IMR-90 (cell line): ENCODE measurements at regions not wholly inside any gene's neighbourhood (a gene's known extent, or its start where the extent isn't known, plus 50 kb on each side); places are given as distances from the start of the nearest gene placed in this dataset.

ENCODE experiments used
- ATAC-seq: fragments of 200-7000 bp; cut with Tn5 transposase; 2 replicates; pipeline ENCODE4 v1.9.1; 2020; ENCODE audit warnings: low read depth, mild to moderate bottlenecking, moderate library complexity
- BruUV-seq: library from RNA; stranded (reverse); fragments of 400-500 nt; replicated peaks from 2 replicates; lab custom pipeline; 2021; lab: Mats Ljungman, UMichigan
- CTCF ChIA-PET: fragments of 300-600 bp; formaldehyde crosslinking; extraction: SDS; loops from one replicate; lab custom pipeline; 2021; ENCODE audit warnings: antibody characterized with exemption; lab: Yijun Ruan, JAX
- POLR2A ChIA-PET: fragments of 300-600 bp; sonication (Branson Sonifier 250); formaldehyde crosslinking; loops from one replicate; lab custom pipeline; 2022; ENCODE audit warnings: antibody characterized with exemption; ENCODE audit not compliant: unreplicated experiment; lab: Charles Lee
- DNase-seq: peaks from one replicate; pipeline ENCODE4 v3.0.0; 2013
- H2AFZ ChIP-seq: replicated peaks from 2 replicates; pipeline ENCODE3; 2013; ENCODE audit warnings: low read length, mild to moderate bottlenecking; ENCODE audit not compliant: poor library complexity
- H2AK5ac ChIP-seq: 2 replicates; pipeline ENCODE4 v1.6.1; 2013; ENCODE audit warnings: low read depth, low read length, inconsistent platforms
- H2AK9ac ChIP-seq: replicated peaks from 2 replicates; pipeline ENCODE3; 2013; ENCODE audit warnings: mild to moderate bottlenecking, low read depth, low read length, moderate library complexity; ENCODE audit not compliant: poor library complexity
- H2BK120ac ChIP-seq: 2 replicates; pipeline ENCODE4 v1.6.1; 2013; ENCODE audit warnings: low read depth, low read length, inconsistent platforms
- H2BK15ac ChIP-seq: 3 replicates; pipeline ENCODE4 v1.6.1; 2013; ENCODE audit warnings: low read depth, low read length, inconsistent platforms
- H2BK20ac ChIP-seq: 2 replicates; pipeline ENCODE4 v1.6.1; 2013; ENCODE audit warnings: low read depth, mild to moderate bottlenecking, inconsistent platforms, low read length, moderate library complexity
- H2BK5ac ChIP-seq: 2 replicates; pipeline ENCODE4 v1.6.1; 2013; ENCODE audit warnings: mild to moderate bottlenecking, low read depth, low read length, inconsistent platforms; ENCODE audit not compliant: poor library complexity, severe bottlenecking
- H3K14ac ChIP-seq: replicated peaks from 2 replicates; pipeline ENCODE4 v1.6.1; 2013; ENCODE audit warnings: low read depth, low read length, inconsistent platforms
- H3K18ac ChIP-seq: 2 replicates; pipeline ENCODE4 v1.6.1; 2013; ENCODE audit warnings: low read depth, low read length, control low read depth
- H3K23ac ChIP-seq: 2 replicates; pipeline ENCODE4 v1.6.1; 2013; ENCODE audit warnings: low read depth, low read length, inconsistent platforms
- H3K27ac ChIP-seq: 2 replicates; pipeline ENCODE4 v1.5.1; 2013; ENCODE audit warnings: mild to moderate bottlenecking, control low read depth, low read length; ENCODE audit not compliant: insufficient read depth
- H3K27me3 ChIP-seq: 2 replicates; pipeline ENCODE4 v1.6.1; 2013; ENCODE audit warnings: low read length; ENCODE audit not compliant: control insufficient read depth, insufficient read depth
- H3K36me3 ChIP-seq: 2 replicates; pipeline ENCODE4 v1.6.1; 2013; ENCODE audit warnings: low read length, mixed read lengths; ENCODE audit not compliant: control insufficient read depth, insufficient read depth
- H3K4ac ChIP-seq: 2 replicates; pipeline ENCODE4 v1.6.1; 2013; ENCODE audit warnings: low read depth, low read length, inconsistent platforms
- H3K4me1 ChIP-seq: 2 replicates; pipeline ENCODE4 v1.6.1; 2013; ENCODE audit warnings: low read length, mixed read lengths; ENCODE audit not compliant: control insufficient read depth, insufficient read depth
- H3K4me2 ChIP-seq: 2 replicates; pipeline ENCODE4 v1.6.1; 2013; ENCODE audit warnings: low read depth, mild to moderate bottlenecking, control low read depth, low read length, moderate library complexity
- H3K4me3 ChIP-seq: 2 replicates; pipeline ENCODE4 v1.5.1; 2013; ENCODE audit warnings: low read depth, mild to moderate bottlenecking, control low read depth, low read length, moderate library complexity; ENCODE audit not compliant: insufficient read depth
- H3K56ac ChIP-seq: 2 replicates; pipeline ENCODE4 v1.6.1; 2013; ENCODE audit warnings: low read length, inconsistent platforms; ENCODE audit not compliant: insufficient read depth; ENCODE audit errors: extremely low read depth
- H3K79me1 ChIP-seq, 2 experiments: 2 replicates each; pipeline ENCODE4 v1.6.1; 2013; ENCODE audit warnings: low read length in 2 of 2, inconsistent platforms in 1 of 2, low read depth in 1 of 2
- H3K9ac ChIP-seq: 2 replicates; pipeline ENCODE4 v1.6.1; 2013; ENCODE audit warnings: low read depth, low read length, control low read depth
- H3K9me1 ChIP-seq: 2 replicates; pipeline ENCODE4 v1.6.1; 2013; ENCODE audit warnings: low read length, inconsistent platforms; ENCODE audit not compliant: insufficient read depth
- H3K9me3 ChIP-seq: 2 replicates; pipeline ENCODE4 v1.6.1; 2013; ENCODE audit warnings: low read length; ENCODE audit not compliant: control insufficient read depth, insufficient read depth
- H4K20me1 ChIP-seq: 2 replicates; pipeline ENCODE4 v1.6.1; 2013; ENCODE audit warnings: low read length, inconsistent platforms; ENCODE audit not compliant: insufficient read depth
- H4K5ac ChIP-seq: 2 replicates; pipeline ENCODE4 v1.6.1; 2013; ENCODE audit warnings: mild to moderate bottlenecking, low read depth, low read length, control low read depth
- H4K8ac ChIP-seq, 2 experiments: 2 replicates each; pipeline ENCODE4 v1.6.1; 2013; ENCODE audit warnings: low read depth in 2 of 2, low read length in 2 of 2, control low read depth in 1 of 2, inconsistent platforms in 1 of 2
- H4K91ac ChIP-seq: 2 replicates; pipeline ENCODE4 v1.6.1; 2013; ENCODE audit warnings: low read depth, low read length, inconsistent platforms; ENCODE audit not compliant: insufficient read depth
- BHLHE40 ChIP-seq: fragments of 150-350 bp; IDR thresholded peaks from 2 replicates; pipeline ENCODE4 v1.6.1; 2016; ENCODE audit warnings: mild to moderate bottlenecking, low read depth, low read length
- CEBPB ChIP-seq: IDR thresholded peaks from 2 replicates; pipeline ENCODE4 v1.6.1; 2012; ENCODE audit warnings: low read depth, low read length, improper control_type of control experiment
- CHD1 ChIP-seq: IDR thresholded peaks from 2 replicates; pipeline ENCODE4 v1.6.1; 2012; ENCODE audit warnings: low read depth, low read length, improper control_type of control experiment
- FOS ChIP-seq: fragments of 150-350 bp; IDR thresholded peaks from 2 replicates; pipeline ENCODE4 v1.6.1; 2016; ENCODE audit warnings: low read depth, low read length
- MAFK ChIP-seq: IDR thresholded peaks from 2 replicates; pipeline ENCODE4 v1.6.1; 2012; ENCODE audit warnings: low read depth, low read length, improper control_type of control experiment
- MAZ ChIP-seq: IDR thresholded peaks from 2 replicates; pipeline ENCODE4 v1.6.1; 2012; ENCODE audit warnings: low read depth, mild to moderate bottlenecking, low read length, improper control_type of control experiment, moderate library complexity, borderline replicate concordance
- MXI1 ChIP-seq: IDR thresholded peaks from 2 replicates; pipeline ENCODE4 v1.6.1; 2012; ENCODE audit warnings: low read depth, mild to moderate bottlenecking, low read length, moderate library complexity, borderline replicate concordance
- NFE2L2 ChIP-seq: fragments of 150-350 bp; IDR thresholded peaks from 2 replicates; pipeline ENCODE4 v1.6.1; 2016; ENCODE audit warnings: low read depth, mild to moderate bottlenecking, low read length
- POLR2A ChIP-seq: IDR thresholded peaks from 2 replicates; pipeline ENCODE4 v1.6.1; 2012; ENCODE audit warnings: mild to moderate bottlenecking, low read depth, low read length
- RCOR1 ChIP-seq: IDR thresholded peaks from 2 replicates; pipeline ENCODE4 v1.6.1; 2012; ENCODE audit warnings: mild to moderate bottlenecking, low read length, improper control_type of control experiment; ENCODE audit not compliant: insufficient replicate concordance
- SMC3 ChIP-seq: fragments of 150-350 bp; IDR thresholded peaks from 2 replicates; pipeline ENCODE4 v1.6.1; 2016; ENCODE audit warnings: low read depth, mild to moderate bottlenecking, antibody characterized with exemption, low read length, moderate library complexity
- USF2 ChIP-seq: fragments of 150-350 bp; IDR thresholded peaks from 2 replicates; pipeline ENCODE4 v1.6.1; 2017; ENCODE audit warnings: mild to moderate bottlenecking, antibody characterized with exemption, low read length, low read depth
- WGBS, 2 experiments: methylation state at CpG; one replicate each; pipeline versions ENCODE4 v1.1.5 to v1.1.7; 2013; ENCODE audit warnings: missing lambda C conversion rate in 2 of 2; ENCODE audit not compliant: insufficient read length in 1 of 2; ENCODE audit errors: extremely low coverage in 2 of 2; 5-methylcytosine and 5-hydroxymethylcytosine counted together
- dilution Hi-C: fragments of 300-500 bp; cut with HindIII; formaldehyde crosslinking; loops from one replicate; pipeline ENCODE4 v1.14.3; 2018; ENCODE audit warnings: low sequenced_read_pairs; ENCODE audit not compliant: unreplicated experiment
- in situ Hi-C: fragments of 300-500 bp; cut with MboI; formaldehyde crosslinking; loops from 3 replicates; pipeline ENCODE4 v1.14.3; 2019; ENCODE audit warnings: low sequenced_read_pairs, inconsistent platforms, mixed read lengths
- intact Hi-C: fragments of 100-400 bp; cut with micrococcal nuclease; formaldehyde crosslinking; loops from 2 replicates; pipeline ENCODE4 v1.10.0; 2022
- TF ChIP-seq, protein P1 (sequence below): fragments of 150-350 bp; IDR thresholded peaks from 2 replicates; pipeline ENCODE4 v1.6.1; 2016; ENCODE audit warnings: low read depth, mild to moderate bottlenecking, low read length, moderate library complexity, borderline replicate concordance

GRCh38 chr1:30043731-30044408 lies 679.5 kb downstream of the MATN1 start:
- H3K56ac ChIP-seq: no peak overlapping the region
- ATAC-seq: no peak
- H2AFZ ChIP-seq: no peak overlapping the region
- no peaks in the 10 kb centered on the region for H3K4me1 ChIP-seq
- no peaks in the 10 kb centered on the region for H3K9me3 ChIP-seq
- no peak overlapping the region for H3K4ac ChIP-seq
- ChIA-PET CTCF (no interaction called here), POLR2A (no interaction called here)
- in situ Hi-C loops (no loop called here), dilution Hi-C loops (no loop called here), intact Hi-C loops (no loop called here)
- no peak overlapping the region for H3K18ac ChIP-seq
- H3K4me3 ChIP-seq: no peak overlapping the region
- no peak overlapping the region for H3K14ac ChIP-seq
- no peak overlapping the region for H2BK5ac ChIP-seq
- H3K27me3 ChIP-seq: no peaks in the 10 kb centered on the region; the same call in 1 of the 2 replicates
- no peak overlapping the region for H3K27ac ChIP-seq
- H3K36me3 ChIP-seq: no peaks in the 10 kb centered on the region
- H3K9ac ChIP-seq: no peak overlapping the region
- no peak overlapping the region for H2BK15ac ChIP-seq
- no peak overlapping the region for H4K91ac ChIP-seq
- no peak overlapping the region for H4K8ac ChIP-seq
- no peak overlapping the region for H2BK120ac ChIP-seq
- no peaks in the 10 kb centered on the region for H3K9me1 ChIP-seq
- no peak overlapping the region for H3K4me2 ChIP-seq
- H3K79me1 ChIP-seq: no peaks in the 10 kb centered on the region
- H4K5ac ChIP-seq: no peak overlapping the region
- no peak for TF ChIP-seq MAZ
- no peak for TF ChIP-seq CHD1
- TF ChIP-seq FOS: no peak
- no peak for TF ChIP-seq CEBPB
- no peak for TF ChIP-seq POLR2A
- TF ChIP-seq SMC3: no peak
- TF ChIP-seq RCOR1: no peak
- TF ChIP-seq MAFK: no peak
- TF ChIP-seq, protein P1, sequence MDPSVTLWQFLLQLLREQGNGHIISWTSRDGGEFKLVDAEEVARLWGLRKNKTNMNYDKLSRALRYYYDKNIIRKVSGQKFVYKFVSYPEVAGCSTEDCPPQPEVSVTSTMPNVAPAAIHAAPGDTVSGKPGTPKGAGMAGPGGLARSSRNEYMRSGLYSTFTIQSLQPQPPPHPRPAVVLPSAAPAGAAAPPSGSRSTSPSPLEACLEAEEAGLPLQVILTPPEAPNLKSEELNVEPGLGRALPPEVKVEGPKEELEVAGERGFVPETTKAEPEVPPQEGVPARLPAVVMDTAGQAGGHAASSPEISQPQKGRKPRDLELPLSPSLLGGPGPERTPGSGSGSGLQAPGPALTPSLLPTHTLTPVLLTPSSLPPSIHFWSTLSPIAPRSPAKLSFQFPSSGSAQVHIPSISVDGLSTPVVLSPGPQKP: no peak
- no peak for TF ChIP-seq MXI1
- TF ChIP-seq BHLHE40: no peak
- no peak for TF ChIP-seq NFE2L2
- TF ChIP-seq USF2: no peak
- no peak overlapping the region for H2BK20ac ChIP-seq
- no peak overlapping the region for H3K23ac ChIP-seq
- BruUV-seq: no TSS peak
- H2AK9ac ChIP-seq: no peak overlapping the region
- WGBS, 2 experiments: no CpG with 5 or more reads among the region's 1 CpG
- H2AK5ac ChIP-seq: no peak overlapping the region
- no peaks in the 10 kb centered on the region for H4K20me1 ChIP-seq
- DNase-seq: no peak
